SHP77 (cell line): ENCODE measurements at regions not wholly inside any gene's neighbourhood (a gene's known extent, or its start where the extent isn't known, plus 50 kb on each side); places are given as distances from the start of the nearest gene placed in this dataset.
"Not testable (repeated sequence)": the region's sequence is repeated elsewhere in the genome, so short reads cannot be mapped to it uniquely, and the experiment has no call there.

ENCODE experiments used
- DNase-seq, 2 experiments: peaks; one replicate each; lab custom pipeline; 2025; lab: John Stamatoyannopoulos, UW

GRCh38 chr4:133592591-133592990 lies 443.5 kb downstream of the PCDH10 start:
- DNase-seq: no peak

DNA sequence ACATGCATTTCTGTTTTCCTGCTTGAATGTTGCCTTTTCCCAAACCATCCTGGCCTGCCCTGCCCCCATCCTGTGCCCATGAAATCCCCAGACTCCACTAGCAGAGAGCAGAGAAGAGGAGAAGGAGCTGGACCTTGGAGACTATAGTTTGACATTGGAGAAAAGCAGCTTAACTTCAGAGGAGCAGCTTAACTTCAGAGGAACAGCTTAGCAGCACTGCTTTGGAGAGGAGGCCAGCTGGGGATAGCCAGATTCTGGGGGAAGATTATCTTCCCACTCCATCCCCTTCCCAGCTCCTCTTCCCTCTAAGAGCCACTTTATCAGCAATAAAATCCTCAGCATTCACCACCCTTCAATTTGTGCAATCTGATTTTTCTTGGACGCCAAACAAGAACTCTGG lies 443.0 kb downstream of the PCDH10 start:
- DNase-seq: no peak

DNA sequence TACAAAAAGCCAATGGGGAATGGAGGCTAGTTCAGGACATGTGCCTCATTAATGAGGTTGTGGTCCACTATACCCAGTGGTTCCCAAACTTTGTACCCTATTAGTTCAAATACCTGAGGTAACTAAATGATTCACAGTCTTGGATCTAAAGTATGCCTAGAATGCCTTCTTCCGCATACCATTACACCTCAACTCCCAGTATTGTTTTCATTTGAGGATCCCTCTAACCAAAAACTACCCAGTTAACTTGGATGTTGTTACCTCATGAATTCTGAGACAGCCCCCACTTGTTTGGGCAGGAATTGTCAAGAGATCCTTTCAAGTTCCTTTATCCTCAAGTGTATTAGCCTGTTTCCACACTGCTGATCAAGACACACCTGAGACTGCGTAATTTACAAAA lies 439.2 kb downstream of the PCDH10 start:
- no peak for DNase-seq

DNA sequence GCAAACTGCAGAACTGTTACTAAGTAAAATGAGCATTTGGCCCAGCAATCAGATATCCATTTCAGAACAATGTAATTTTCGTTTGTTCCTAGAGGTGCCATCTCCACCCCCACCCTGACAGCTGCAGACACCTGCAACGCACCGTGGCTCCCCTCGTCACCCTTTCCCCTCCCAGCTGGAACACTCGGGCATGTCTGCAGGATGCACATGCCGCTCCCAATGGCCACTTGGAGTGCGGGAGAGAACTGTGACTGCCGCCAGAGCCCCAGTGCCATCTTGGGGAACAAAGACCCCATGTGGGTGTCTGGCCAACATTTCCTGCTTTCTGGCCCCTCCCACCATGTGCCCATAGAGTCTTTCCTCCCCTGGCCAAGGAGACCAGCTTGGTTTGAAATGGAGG lies 436.2 kb downstream of the PCDH10 start:
- DNase-seq: no peak

DNA sequence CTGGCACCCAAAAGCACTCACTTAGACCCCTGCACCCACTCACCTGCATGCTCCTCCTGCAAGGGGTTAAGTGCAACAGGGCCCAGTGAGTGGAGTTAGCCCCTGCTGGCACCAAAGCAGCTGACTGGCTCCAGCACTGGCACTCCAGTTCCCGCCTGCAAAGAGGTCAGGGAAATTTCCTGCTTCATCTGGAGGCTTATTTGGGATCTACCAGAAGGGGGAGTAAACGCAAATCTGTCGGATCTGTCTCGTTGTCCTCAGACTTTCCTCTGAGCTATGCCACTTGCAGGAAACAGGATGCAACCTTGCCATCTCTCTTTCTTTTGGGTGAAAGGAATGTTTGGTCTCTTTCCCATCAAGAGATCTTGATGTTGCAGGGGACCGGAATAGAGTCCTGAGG lies 435.6 kb downstream of the PCDH10 start:
- DNase-seq: peak in 1 of 2 experiments; percentile 4

DNA sequence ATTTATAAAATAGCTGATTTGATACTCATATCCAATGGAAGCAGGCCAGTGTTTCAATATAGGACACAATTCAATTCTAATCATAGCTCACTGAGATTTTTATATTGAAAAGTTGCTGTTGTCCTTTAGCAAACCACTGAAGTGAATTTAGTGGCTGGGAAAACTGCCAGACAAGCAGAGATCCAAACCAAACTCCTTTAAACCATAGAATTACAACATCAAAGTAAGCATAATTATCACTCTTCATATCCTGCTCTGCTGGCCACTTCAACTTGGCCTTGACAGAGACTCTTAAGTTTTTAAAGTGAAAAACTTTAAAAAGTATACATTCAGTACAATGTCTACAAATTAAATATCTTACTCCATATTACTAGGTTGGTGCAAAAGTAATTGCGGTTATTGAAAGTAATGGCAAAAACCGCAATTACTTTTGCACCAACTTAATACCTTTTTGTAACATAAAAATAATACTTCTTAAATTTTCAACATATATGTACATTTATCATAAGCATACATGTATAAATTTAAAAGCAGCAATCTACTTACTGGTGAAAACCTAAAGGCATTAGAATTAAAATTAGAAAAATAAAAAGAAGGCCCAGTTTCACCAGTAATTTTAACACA lies 433.0 kb downstream of the PCDH10 start:
- no peak for DNase-seq

GRCh38 chr4:133574248-133574647 lies 425.2 kb downstream of the PCDH10 start:
- DNase-seq: no peak

DNA sequence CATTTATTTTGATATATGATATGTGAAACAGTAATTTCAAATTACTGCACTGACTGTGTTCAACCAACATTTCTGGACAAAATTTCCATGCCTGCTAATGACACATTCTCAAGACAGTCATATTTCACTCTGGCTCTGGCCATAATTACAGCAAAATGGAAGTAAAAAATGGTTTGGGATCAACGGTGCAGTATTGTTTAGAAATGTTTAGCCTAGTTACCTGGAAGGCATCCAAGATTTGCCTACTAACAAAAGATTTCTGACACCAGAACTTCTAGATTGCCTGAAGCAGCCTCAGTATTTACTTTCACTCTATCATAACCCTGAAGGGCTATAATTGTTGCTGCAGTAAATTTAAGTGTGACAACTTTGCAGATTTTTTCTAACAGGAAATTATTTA lies 416.3 kb downstream of the PCDH10 start:
- peak; percentile 17 to 45 for DNase-seq

- DNase-seq: no peak
Observed at GRCh38 chr4:133559987-133560386, 410.9 kb downstream of the PCDH10 start.

- DNase-seq: no peak
Observed at GRCh38 chr4:133555671-133556070, 406.6 kb downstream of the PCDH10 start.

DNA sequence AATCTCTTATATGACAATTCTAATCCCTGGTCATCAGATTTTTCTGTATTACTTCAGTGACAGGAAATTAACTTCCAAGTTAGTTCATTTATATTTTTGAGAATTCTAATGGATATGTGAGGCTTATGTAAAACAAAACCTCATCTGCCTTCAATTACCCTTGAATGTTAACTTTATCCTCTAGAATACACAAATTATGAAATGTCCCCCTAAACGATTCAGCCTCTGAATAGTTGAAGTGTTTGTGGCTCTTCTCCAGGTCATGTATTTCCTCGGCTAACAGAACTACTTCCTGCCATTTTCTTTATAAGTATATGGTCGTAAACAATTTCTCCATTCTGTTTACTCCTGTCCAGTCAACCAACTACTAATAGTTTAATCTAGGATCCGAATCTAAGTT lies 401.3 kb downstream of the PCDH10 start:
- DNase-seq: no peak

DNA sequence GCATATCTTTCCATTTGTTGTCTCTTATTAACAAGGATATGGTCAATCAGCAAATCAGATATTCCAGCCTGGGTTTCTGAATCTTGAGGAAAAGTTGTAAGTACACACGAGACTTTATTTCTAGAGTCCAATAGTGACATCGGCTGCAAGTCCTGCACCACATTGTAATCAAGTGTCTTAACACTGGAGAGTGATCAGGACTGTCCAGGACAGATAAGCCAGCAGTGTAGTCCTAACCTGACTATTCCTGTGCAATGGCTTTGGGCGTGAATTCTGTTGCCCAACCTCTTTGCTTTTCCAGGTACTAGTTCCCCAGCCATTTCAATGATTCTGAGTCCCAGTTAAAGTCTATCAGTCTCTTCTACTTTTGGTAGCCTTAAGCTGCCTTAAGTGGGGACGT lies 395.0 kb downstream of the PCDH10 start:
- DNase-seq: no peak

- no peak for DNase-seq
Observed at GRCh38 chr4:133537780-133538281, 388.7 kb downstream of the PCDH10 start.

DNA sequence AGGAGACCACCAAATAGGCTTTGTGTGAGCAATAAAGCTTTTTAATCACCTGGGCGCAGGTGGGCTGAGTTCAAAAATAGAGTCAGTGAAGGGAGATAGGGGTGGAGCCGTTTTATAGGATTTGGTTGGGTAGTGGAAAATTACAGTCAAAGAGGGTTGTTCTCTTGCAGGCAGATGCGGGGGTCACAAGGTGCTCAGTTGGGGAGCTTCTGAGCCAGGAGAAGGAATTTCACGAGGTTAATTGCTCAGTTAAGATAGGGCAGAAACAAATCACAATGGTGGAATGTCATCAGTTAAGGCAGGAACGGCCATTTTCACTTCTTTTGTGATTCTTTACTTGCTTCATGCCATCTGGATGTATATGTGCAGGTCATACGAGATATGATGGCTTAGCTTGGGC lies 385.1 kb downstream of the PCDH10 start:
- not testable (repeated sequence) for DNase-seq

- DNase-seq: no peak
Observed at GRCh38 chr4:133524369-133524768, 375.3 kb downstream of the PCDH10 start.

GRCh38 chr4:133513901-133514300 lies 364.8 kb downstream of the PCDH10 start:
- DNase-seq: no peak

- DNase-seq: no peak
Observed at GRCh38 chr4:133498149-133498548, 349.1 kb downstream of the PCDH10 start.

GRCh38 chr4:133493776-133494175 lies 344.7 kb downstream of the PCDH10 start:
- DNase-seq: no peak

GRCh38 chr4:133493241-133493640 lies 344.1 kb downstream of the PCDH10 start:
- DNase-seq: no peak

GRCh38 chr4:133484287-133484686 lies 335.2 kb downstream of the PCDH10 start:
- DNase-seq: no peak

DNA sequence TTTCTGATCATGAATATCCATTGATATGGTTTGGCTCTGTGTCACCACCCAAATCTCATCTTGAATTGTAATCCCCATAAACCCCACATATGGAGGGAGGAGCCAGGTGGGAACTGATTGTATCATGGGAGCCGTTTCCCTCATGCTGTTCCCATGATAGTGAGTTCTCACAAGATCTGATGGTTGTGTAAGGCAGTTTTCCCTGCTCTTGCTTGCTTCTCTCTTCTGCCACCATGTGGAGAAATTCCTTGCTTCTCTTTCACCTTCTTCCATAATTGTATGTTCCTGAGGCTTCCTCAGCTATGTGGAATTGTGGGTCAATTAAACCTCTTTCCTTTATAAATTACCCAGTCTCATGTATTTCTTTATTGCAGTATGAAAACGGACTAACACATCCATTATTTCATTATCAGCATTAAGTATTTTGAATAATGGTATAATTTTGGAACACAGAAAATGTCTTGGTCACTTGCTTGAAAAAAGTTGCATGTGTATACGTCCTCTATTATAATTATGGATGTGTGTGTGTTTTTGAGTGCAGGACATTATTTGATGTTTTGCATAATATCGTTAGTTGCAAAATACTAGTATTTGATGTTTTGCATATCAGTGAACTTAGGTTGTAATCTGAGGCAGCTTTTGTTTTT lies 334.6 kb downstream of the PCDH10 start:
- DNase-seq: peak in 1 of 2 experiments; percentile 4

- no peak for DNase-seq
Observed at GRCh38 chr4:133476063-133476462, 327.0 kb downstream of the PCDH10 start.

GRCh38 chr4:133474501-133474900 lies 325.4 kb downstream of the PCDH10 start:
- no peak for DNase-seq

DNA sequence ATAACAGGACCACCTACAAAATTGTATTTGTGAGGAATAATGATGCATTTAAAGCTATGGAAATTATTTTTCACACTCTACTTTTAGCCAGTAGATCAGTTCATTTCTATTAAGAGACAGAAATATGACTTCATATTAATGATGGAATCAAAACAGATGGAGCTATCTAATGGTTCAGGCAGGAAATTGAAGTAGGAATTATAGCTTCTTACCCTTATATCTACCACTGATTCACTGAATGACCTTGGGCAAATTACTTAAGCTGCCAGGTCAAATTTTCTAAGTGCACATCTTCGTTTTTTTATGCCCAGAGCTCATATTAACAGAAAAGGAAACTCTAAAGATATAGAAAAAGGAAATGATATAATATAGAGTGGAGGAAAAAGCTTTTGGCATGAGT lies 323.1 kb downstream of the PCDH10 start:
- DNase-seq: no peak
